GM12892 (cell line): ENCODE measurements at regions not wholly inside any gene's neighbourhood (a gene's known extent, or its start where the extent isn't known, plus 50 kb on each side); places are given as distances from the start of the nearest gene placed in this dataset.

Source experiments
- POLR2A ChIP-seq: IDR thresholded peaks from 2 replicates; pipeline ENCODE4 v1.6.1; 2011; ENCODE audit warnings: low read depth, low read length, control low read depth
- TAF1 ChIP-seq: IDR thresholded peaks from 2 replicates; pipeline ENCODE4 v1.6.1; 2011; ENCODE audit warnings: low read depth, mild to moderate bottlenecking, control low read depth, low read length, borderline replicate concordance

- TF ChIP-seq POLR2A, result no peak
- no peak for TF ChIP-seq TAF1
Measured at GRCh38 chr14:65936342-65936975, 523.9 kb downstream of the FUT8 start.
